HepG2 (cell line): ENCODE measurements at regions not wholly inside any gene's neighbourhood (a gene's known extent, or its start where the extent isn't known, plus 50 kb on each side); places are given as distances from the start of the nearest gene placed in this dataset.

Source experiments
- ELF4 ChIP-seq: sonication (generic); formaldehyde crosslinking; IDR thresholded peaks from 2 replicates; pipeline ENCODE4 v1.5.0; 2020; ENCODE audit warnings: missing genetic modification reagents, mild to moderate bottlenecking, moderate library complexity, borderline replicate concordance
- FIP1L1 ChIP-seq: fragments of 200-400 bp; formaldehyde crosslinking; IDR thresholded peaks from 2 replicates; pipeline ENCODE4 v1.6.1; 2018; ENCODE audit warnings: low read depth, mild to moderate bottlenecking, low read length, moderate library complexity, borderline replicate concordance; ENCODE audit not compliant: insufficient read depth
- KIAA2018 ChIP-seq: sonication (generic); formaldehyde crosslinking; IDR thresholded peaks from 2 replicates; pipeline ENCODE4 v1.5.0; 2020; ENCODE audit warnings: mild to moderate bottlenecking, missing genetic modification reagents, borderline replicate concordance
- NFATC3 ChIP-seq: sonication (generic); formaldehyde crosslinking; IDR thresholded peaks from 2 replicates; pipeline ENCODE4 v1.5.1; 2020; ENCODE audit warnings: mild to moderate bottlenecking, missing genetic modification reagents
- NFKB2 ChIP-seq: sonication (generic); formaldehyde crosslinking; IDR thresholded peaks from 2 replicates; pipeline ENCODE4 v1.4.0; 2020; ENCODE audit warnings: missing genetic modification reagents, borderline replicate concordance
- PCBP1 ChIP-seq: fragments of 200-400 bp; formaldehyde crosslinking; IDR thresholded peaks from 2 replicates; pipeline ENCODE4 v1.6.1; 2017; ENCODE audit warnings: mild to moderate bottlenecking, low read depth, low read length, borderline replicate concordance
- SETDB1 ChIP-seq: sonication (generic); formaldehyde crosslinking; IDR thresholded peaks from 2 replicates; pipeline ENCODE4 v1.5.1; 2020; ENCODE audit warnings: missing genetic modification reagents, mild to moderate bottlenecking, borderline replicate concordance
- SIN3B ChIP-seq: fragments of 150-350 bp; IDR thresholded peaks from 2 replicates; pipeline ENCODE4 v1.6.1; 2014; ENCODE audit warnings: low read length
- SKI ChIP-seq: fragments of 450-650 bp; IDR thresholded peaks from one replicate; pipeline ENCODE4 v1.6.1; 2018; ENCODE audit warnings: mild to moderate bottlenecking; ENCODE audit not compliant: partially characterized antibody
- SNAPC2 ChIP-seq: sonication (generic); formaldehyde crosslinking; IDR thresholded peaks from 2 replicates; pipeline ENCODE4 v1.8.1; 2022; ENCODE audit warnings: mild to moderate bottlenecking, missing genetic modification reagents
- TEAD3 ChIP-seq: optimal IDR thresholded peaks from 2 replicates; pipeline ENCODE3; 2016; ENCODE audit warnings: borderline replicate concordance
- TSC22D2 ChIP-seq: sonication (generic); formaldehyde crosslinking; IDR thresholded peaks from 2 replicates; pipeline ENCODE4 v1.5.1; 2020; ENCODE audit warnings: missing genetic modification reagents, mild to moderate bottlenecking, borderline replicate concordance
- U2AF2 ChIP-seq: fragments of 200-400 bp; formaldehyde crosslinking; IDR thresholded peaks from 2 replicates; pipeline ENCODE4 v1.6.1; 2017; ENCODE audit warnings: low read depth, mild to moderate bottlenecking, low read length
- ZNF280B ChIP-seq: sonication (generic); formaldehyde crosslinking; IDR thresholded peaks from 2 replicates; pipeline ENCODE4 v1.5.0; 2020; ENCODE audit warnings: missing genetic modification reagents, mild to moderate bottlenecking, borderline replicate concordance
- ZNF891 ChIP-seq: sonication (generic); formaldehyde crosslinking; IDR thresholded peaks from 2 replicates; pipeline ENCODE4 v1.5.0; 2020; ENCODE audit warnings: mild to moderate bottlenecking, missing genetic modification reagents
- TF ChIP-seq, protein P1 (sequence below): IDR thresholded peaks from 2 replicates; pipeline ENCODE4 v1.6.1; 2012; ENCODE audit warnings: inconsistent platforms
- TF ChIP-seq, protein P2 (sequence below): sonication (generic); formaldehyde crosslinking; IDR thresholded peaks from 2 replicates; pipeline ENCODE4 v1.4.0; 2020; ENCODE audit warnings: mild to moderate bottlenecking, missing genetic modification reagents
- TF ChIP-seq, protein P3 (sequence below): sonication (generic); formaldehyde crosslinking; IDR thresholded peaks from 2 replicates; pipeline ENCODE4 v1.8.0; 2022; ENCODE audit warnings: mild to moderate bottlenecking, missing genetic modification reagents

GRCh38 chr9:81833563-81834345, 94.5 kb upstream of the SPATA31D4 start (continued):
- no peak for TF ChIP-seq KIAA2018 (CRISPR knock-in tag)
- no peak for TF ChIP-seq SIN3B
- TF ChIP-seq, protein P1, sequence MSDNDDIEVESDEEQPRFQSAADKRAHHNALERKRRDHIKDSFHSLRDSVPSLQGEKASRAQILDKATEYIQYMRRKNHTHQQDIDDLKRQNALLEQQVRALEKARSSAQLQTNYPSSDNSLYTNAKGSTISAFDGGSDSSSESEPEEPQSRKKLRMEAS: no peak
- TF ChIP-seq SETDB1 (CRISPR knock-in tag): no peak
- TF ChIP-seq FIP1L1: no peak
- no peak for TF ChIP-seq SKI
- TF ChIP-seq, protein P2, sequence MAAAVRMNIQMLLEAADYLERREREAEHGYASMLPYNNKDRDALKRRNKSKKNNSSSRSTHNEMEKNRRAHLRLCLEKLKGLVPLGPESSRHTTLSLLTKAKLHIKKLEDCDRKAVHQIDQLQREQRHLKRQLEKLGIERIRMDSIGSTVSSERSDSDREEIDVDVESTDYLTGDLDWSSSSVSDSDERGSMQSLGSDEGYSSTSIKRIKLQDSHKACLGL (CRISPR knock-in tag): no peak
- TF ChIP-seq ELF4 (CRISPR knock-in tag): no peak
- no peak for TF ChIP-seq ZNF891 (CRISPR knock-in tag)
- TF ChIP-seq NFATC3 (CRISPR knock-in tag): no peak
- TF ChIP-seq U2AF2: no peak
- peak; percentile 59 for TF ChIP-seq TEAD3 (CRISPR knock-in tag)
- no peak for TF ChIP-seq NFKB2 (CRISPR knock-in tag)
- TF ChIP-seq PCBP1: no peak
- no peak for TF ChIP-seq SNAPC2 (CRISPR knock-in tag)
- no peak for TF ChIP-seq TSC22D2
- TF ChIP-seq ZNF280B (CRISPR knock-in tag): no peak
- TF ChIP-seq, protein P3, sequence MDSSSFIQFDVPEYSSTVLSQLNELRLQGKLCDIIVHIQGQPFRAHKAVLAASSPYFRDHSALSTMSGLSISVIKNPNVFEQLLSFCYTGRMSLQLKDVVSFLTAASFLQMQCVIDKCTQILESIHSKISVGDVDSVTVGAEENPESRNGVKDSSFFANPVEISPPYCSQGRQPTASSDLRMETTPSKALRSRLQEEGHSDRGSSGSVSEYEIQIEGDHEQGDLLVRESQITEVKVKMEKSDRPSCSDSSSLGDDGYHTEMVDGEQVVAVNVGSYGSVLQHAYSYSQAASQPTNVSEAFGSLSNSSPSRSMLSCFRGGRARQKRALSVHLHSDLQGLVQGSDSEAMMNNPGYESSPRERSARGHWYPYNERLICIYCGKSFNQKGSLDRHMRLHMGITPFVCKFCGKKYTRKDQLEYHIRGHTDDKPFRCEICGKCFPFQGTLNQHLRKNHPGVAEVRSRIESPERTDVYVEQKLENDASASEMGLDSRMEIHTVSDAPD (CRISPR knock-in tag): no peak; the same call in 1 of the 2 replicates
